ENCODE measurements at regions not wholly inside any gene's neighbourhood (a gene's known extent, or its start where the extent isn't known, plus 50 kb on each side); places are given as distances from the start of the nearest gene placed in this dataset.

- Histone ChIP-seq H3K4me2 (no peak overlapping the region), H3K27ac (no peak overlapping the region), H4K20me1 (no peaks in the 10 kb centered on the region), H3K27me3 (no peaks in the 10 kb centered on the region), H3K4me1 (no peaks in the 10 kb centered on the region), H3K9me3 (peaks cover 20% of the 10 kb centered on the region), H3K9ac (no peak overlapping the region), H3K4me3 (no peak overlapping the region), H3K36me3 (no peaks in the 10 kb centered on the region)
- TF ChIP-seq Cebpa-rat (IDR thresholded peaks at IDR 0.05), result no peak
Measured at GRCh38 chr16:73978407-73978784, 318.2 kb upstream of the PSMD7 start.

DNA sequence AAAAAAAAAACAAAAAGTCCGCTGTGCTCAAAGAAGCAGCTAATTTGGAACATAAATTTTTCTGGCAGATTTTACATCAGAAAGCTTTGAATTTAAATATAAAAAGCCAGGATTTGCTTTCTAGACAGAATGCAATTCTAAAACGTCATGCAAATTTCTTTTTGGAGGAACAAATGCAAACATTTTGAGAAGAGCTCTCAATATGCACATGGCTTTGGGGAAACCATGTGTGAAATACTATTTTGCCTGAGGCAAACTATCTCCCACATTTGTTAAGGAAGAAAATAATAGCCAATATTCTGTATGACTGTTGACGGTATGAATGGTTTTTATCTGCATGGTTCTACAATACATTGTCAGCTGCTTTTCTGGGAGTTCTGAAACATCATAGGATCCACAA lies 320.0 kb upstream of the PSMD7 start:
- no peaks in the 10 kb centered on the region for H3K36me3 ChIP-seq
- H3K27me3 ChIP-seq, result no peaks in the 10 kb centered on the region
- H3K4me3 ChIP-seq, result no peak overlapping the region
- peaks cover 11% of the 10 kb centered on the region for H3K9me3 ChIP-seq
- no peak overlapping the region for H3K9ac ChIP-seq
- no peak for TF ChIP-seq Cebpa-rat (IDR thresholded peaks at IDR 0.05)
- no peaks in the 10 kb centered on the region for H3K4me1 ChIP-seq
- no peak overlapping the region for H3K27ac ChIP-seq
- no peak overlapping the region for H3K4me2 ChIP-seq
- no peaks in the 10 kb centered on the region for H4K20me1 ChIP-seq

DNA sequence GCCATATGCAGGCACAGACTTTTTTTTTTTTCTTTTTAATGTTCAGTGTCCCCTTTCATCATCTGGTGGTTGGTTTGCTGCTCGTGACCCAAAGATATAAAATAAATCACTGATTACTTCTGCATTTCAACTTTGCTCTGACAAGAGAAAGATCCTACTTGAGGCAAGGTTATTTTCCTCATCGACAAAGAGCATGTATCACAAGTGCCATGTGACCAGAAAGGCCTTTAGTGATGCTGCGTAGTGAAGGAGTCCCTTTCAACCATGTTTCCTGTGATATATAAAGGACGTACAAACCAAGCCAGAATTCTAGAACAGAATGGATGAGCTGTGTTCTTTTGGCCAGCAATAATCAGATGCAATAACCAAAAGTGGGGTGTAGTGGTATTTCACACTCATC lies 323.4 kb upstream of the PSMD7 start:
- Histone ChIP-seq H3K27ac (no peak overlapping the region), H4K20me1 (no peaks in the 10 kb centered on the region), H3K36me3 (no peaks in the 10 kb centered on the region), H3K4me2 (no peak overlapping the region), H3K9ac (no peak overlapping the region), H3K9me3 (peaks cover 6% of the 10 kb centered on the region; the same call in 1 of the 2 replicates), H3K4me1 (no peaks in the 10 kb centered on the region), H3K4me3 (no peak overlapping the region), H3K27me3 (no peaks in the 10 kb centered on the region)
- no peak for TF ChIP-seq Cebpa-rat (IDR thresholded peaks at IDR 0.05)

DNA sequence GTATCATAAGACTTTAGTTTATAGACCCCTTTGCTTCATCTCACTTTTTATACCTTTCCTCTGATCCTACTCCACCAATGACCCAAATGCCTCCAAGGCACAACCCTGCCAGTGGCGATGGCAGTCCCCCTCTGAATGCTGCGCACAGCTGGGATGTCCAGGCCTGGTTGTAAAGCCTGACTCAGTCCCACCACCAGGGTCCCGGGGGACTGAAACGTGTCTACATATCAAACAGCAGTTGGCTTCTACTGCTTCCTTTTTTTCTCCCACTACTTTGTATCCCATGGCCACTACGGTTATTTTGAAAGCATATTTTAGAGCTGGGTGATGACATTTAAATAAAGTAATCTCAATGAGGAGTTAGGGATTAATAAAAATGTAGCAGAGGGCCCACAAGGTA lies 329.8 kb upstream of the PSMD7 start:
- H3K36me3 ChIP-seq, result no peaks in the 10 kb centered on the region
- H3K27ac ChIP-seq, result no peak overlapping the region
- 0 out of 2 replicates have a peak, but pooled peaks cover 4% of the 10 kb centered on the region for H3K9me3 ChIP-seq
- H3K9ac ChIP-seq, result no peak overlapping the region
- H3K4me2 ChIP-seq, result peak overlapping the region; percentile 48
- no peak for TF ChIP-seq Cebpa-rat (IDR thresholded peaks at IDR 0.05)
- no peaks in the 10 kb centered on the region for H3K27me3 ChIP-seq
- peaks cover 15% of the 10 kb centered on the region for H3K4me1 ChIP-seq
- no peaks in the 10 kb centered on the region for H4K20me1 ChIP-seq
- H3K4me3 ChIP-seq, result no peak overlapping the region

GRCh38 chr16:73965591-73965990 lies 331.0 kb upstream of the PSMD7 start:
- no peak for TF ChIP-seq Cebpa-rat (IDR thresholded peaks at IDR 0.05)
- Histone ChIP-seq H3K27ac (no peak overlapping the region), H4K20me1 (no peaks in the 10 kb centered on the region), H3K36me3 (no peaks in the 10 kb centered on the region), H3K4me1 (peaks cover 15% of the 10 kb centered on the region), H3K9me3 (peaks cover 8% of the 10 kb centered on the region), H3K27me3 (no peaks in the 10 kb centered on the region), H3K4me2 (no peak overlapping the region), H3K4me3 (no peak overlapping the region), H3K9ac (no peak overlapping the region)

- no peaks in the 10 kb centered on the region for H4K20me1 ChIP-seq
- no peaks in the 10 kb centered on the region for H3K27me3 ChIP-seq
- no peak overlapping the region for H3K4me2 ChIP-seq
- H3K4me3 ChIP-seq, result no peak overlapping the region
- no peak overlapping the region for H3K27ac ChIP-seq
- H3K9ac ChIP-seq, result no peak overlapping the region
- peaks cover 4% of the 10 kb centered on the region for H3K9me3 ChIP-seq
- no peaks in the 10 kb centered on the region for H3K4me1 ChIP-seq
- TF ChIP-seq Cebpa-rat (IDR thresholded peaks at IDR 0.05), result no peak
- no peaks in the 10 kb centered on the region for H3K36me3 ChIP-seq
Measured at GRCh38 chr16:73956587-73957494, 339.8 kb upstream of the PSMD7 start.

DNA sequence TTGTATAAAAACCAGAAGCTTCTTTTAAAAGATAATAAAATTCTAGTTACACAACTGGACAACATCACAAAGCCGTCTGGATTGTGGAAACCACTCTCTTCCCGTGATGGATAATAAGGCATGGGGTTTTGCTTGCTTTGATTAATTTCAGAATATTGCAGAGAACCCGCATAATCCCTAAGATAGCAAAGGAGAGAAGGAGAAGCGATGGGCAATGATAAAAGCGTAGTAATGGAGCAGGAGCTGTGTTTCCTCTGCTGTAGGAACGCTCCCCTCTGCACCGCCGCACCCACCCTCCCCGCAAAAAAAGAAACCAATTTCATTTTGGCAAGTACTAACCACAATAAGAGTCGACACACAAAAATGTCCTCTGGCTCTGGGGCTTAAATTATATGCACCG lies 340.9 kb upstream of the PSMD7 start:
- Histone ChIP-seq H3K4me2 (no peak overlapping the region), H3K4me1 (no peaks in the 10 kb centered on the region), H3K27ac (no peak overlapping the region), H3K27me3 (no peaks in the 10 kb centered on the region), H3K36me3 (no peaks in the 10 kb centered on the region), H4K20me1 (no peaks in the 10 kb centered on the region), H3K9ac (no peak overlapping the region), H3K9me3 (no peaks in the 10 kb centered on the region), H3K4me3 (no peak overlapping the region)
- no peak for TF ChIP-seq Cebpa-rat (IDR thresholded peaks at IDR 0.05)

DNA sequence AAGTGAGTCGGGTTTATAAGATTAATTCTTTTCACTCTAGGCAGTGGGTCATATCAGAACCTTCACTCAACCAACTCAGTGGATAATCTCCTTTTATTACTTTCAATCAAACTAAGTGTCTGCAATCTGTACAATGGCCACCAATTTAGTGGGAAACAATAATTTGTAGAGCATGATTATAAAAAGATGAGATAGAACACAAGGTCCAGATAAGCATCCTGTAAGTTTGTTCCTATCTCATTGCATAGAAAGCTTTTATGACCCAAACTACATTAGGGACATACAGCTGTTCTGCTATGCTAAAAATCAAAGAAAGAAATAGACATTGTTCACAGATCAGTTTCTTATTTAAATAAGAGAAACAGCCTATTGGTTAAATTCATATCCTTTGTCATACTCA lies 341.4 kb upstream of the PSMD7 start:
- H3K4me1 ChIP-seq, result no peaks in the 10 kb centered on the region
- H3K4me2 ChIP-seq, result no peak overlapping the region
- H3K27me3 ChIP-seq, result no peaks in the 10 kb centered on the region
- no peak overlapping the region for H3K4me3 ChIP-seq
- no peak overlapping the region for H3K27ac ChIP-seq
- TF ChIP-seq Cebpa-rat (IDR thresholded peaks at IDR 0.05), result no peak
- H4K20me1 ChIP-seq, result no peaks in the 10 kb centered on the region
- no peaks in the 10 kb centered on the region for H3K9me3 ChIP-seq
- no peaks in the 10 kb centered on the region for H3K36me3 ChIP-seq
- no peak overlapping the region for H3K9ac ChIP-seq

- no peak for TF ChIP-seq Cebpa-rat (IDR thresholded peaks at IDR 0.05)
- H3K4me2 ChIP-seq, result no peak overlapping the region
- no peak overlapping the region for H3K9ac ChIP-seq
- H3K27ac ChIP-seq, result no peak overlapping the region
- no peaks in the 10 kb centered on the region for H3K4me1 ChIP-seq
- no peaks in the 10 kb centered on the region for H3K9me3 ChIP-seq
- no peaks in the 10 kb centered on the region for H3K36me3 ChIP-seq
- no peak overlapping the region for H3K4me3 ChIP-seq
- no peaks in the 10 kb centered on the region for H3K27me3 ChIP-seq
- H4K20me1 ChIP-seq, result no peaks in the 10 kb centered on the region
Measured at GRCh38 chr16:73951481-73951880, 345.1 kb upstream of the PSMD7 start.

- Histone ChIP-seq H3K4me1 (no peaks in the 10 kb centered on the region), H3K4me3 (no peak overlapping the region), H3K27ac (no peak overlapping the region), H3K4me2 (no peak overlapping the region), H3K9ac (no peak overlapping the region), H3K9me3 (no peaks in the 10 kb centered on the region), H3K36me3 (no peaks in the 10 kb centered on the region), H4K20me1 (no peaks in the 10 kb centered on the region), H3K27me3 (no peaks in the 10 kb centered on the region)
- no peak for TF ChIP-seq Cebpa-rat (IDR thresholded peaks at IDR 0.05)
Measured at GRCh38 chr16:73949574-73950320, 346.9 kb upstream of the PSMD7 start.

All from BLaER1 (cell line).